GM19438 (cell line): ENCODE measurements at regions not wholly inside any gene's neighbourhood (a gene's known extent, or its start where the extent isn't known, plus 50 kb on each side); places are given as distances from the start of the nearest gene placed in this dataset.

Source experiments
- ATAC-seq: cut with Tn5 transposase; IDR thresholded peaks from one replicate; pipeline ENCODE4 v1.9.1; 2021; ENCODE audit warnings: low read depth; ENCODE audit not compliant: unreplicated experiment

GRCh38 chr20:17840423-17840822 is 128.2 kb downstream of the SNX5 start:
- ATAC-seq: no peak

GRCh38 chr20:17838921-17839320 is 129.7 kb downstream of the SNX5 start:
- ATAC-seq: no peak

GRCh38 chr20:17837179-17837578 is 131.4 kb downstream of the SNX5 start:
- ATAC-seq: no peak

- ATAC-seq: no peak
Observed at GRCh38 chr20:17836303-17836861, 132.2 kb downstream of the SNX5 start.

- ATAC-seq: no peak
Observed at GRCh38 chr20:17835934-17836300, 132.7 kb downstream of the SNX5 start.

- no peak for ATAC-seq
Observed at GRCh38 chr20:17835240-17835933, 133.2 kb downstream of the SNX5 start.

- ATAC-seq: no peak
Observed at GRCh38 chr20:17834804-17835203, 133.8 kb downstream of the SNX5 start.

- ATAC-seq: no peak
Observed at GRCh38 chr20:17833036-17833674, 133.4 kb downstream of the BANF2 start.

- no peak for ATAC-seq
Observed at GRCh38 chr20:17832236-17832915, 132.6 kb downstream of the BANF2 start.

GRCh38 chr20:17828598-17829144 is 128.9 kb downstream of the BANF2 start:
- no peak for ATAC-seq

GRCh38 chr20:17827759-17828559 is 128.2 kb downstream of the BANF2 start:
- ATAC-seq: no peak

GRCh38 chr20:17827079-17827478 is 127.3 kb downstream of the BANF2 start:
- ATAC-seq: no peak

GRCh38 chr20:17825960-17826843 is 126.4 kb downstream of the BANF2 start:
- peak; percentile 84 for ATAC-seq

GRCh38 chr20:17825252-17825959 is 125.6 kb downstream of the BANF2 start:
- ATAC-seq: peak; percentile 16

GRCh38 chr20:17824676-17825251 is 125.0 kb downstream of the BANF2 start:
- no peak for ATAC-seq

- ATAC-seq: no peak
Observed at GRCh38 chr20:17823409-17824144, 123.8 kb downstream of the BANF2 start.

GRCh38 chr20:17822540-17823408 is 123.0 kb downstream of the BANF2 start:
- no peak for ATAC-seq
